IPS-18c (cell line): ENCODE measurements at regions not wholly inside any gene's neighbourhood (a gene's known extent, or its start where the extent isn't known, plus 50 kb on each side); places are given as distances from the start of the nearest gene placed in this dataset.

Experiments used
- H3K4me3 ChIP-seq: 2 replicates; pipeline ENCODE4 v1.7.0; 2013; ENCODE audit warnings: low read depth, mild to moderate bottlenecking, low read length, moderate library complexity; ENCODE audit not compliant: insufficient read depth
- H3K9me3 ChIP-seq: one replicate; pipeline ENCODE4 v1.6.1; 2013; ENCODE audit warnings: mild to moderate bottlenecking, low read length, moderate library complexity; ENCODE audit not compliant: control insufficient read depth, insufficient read depth

DNA sequence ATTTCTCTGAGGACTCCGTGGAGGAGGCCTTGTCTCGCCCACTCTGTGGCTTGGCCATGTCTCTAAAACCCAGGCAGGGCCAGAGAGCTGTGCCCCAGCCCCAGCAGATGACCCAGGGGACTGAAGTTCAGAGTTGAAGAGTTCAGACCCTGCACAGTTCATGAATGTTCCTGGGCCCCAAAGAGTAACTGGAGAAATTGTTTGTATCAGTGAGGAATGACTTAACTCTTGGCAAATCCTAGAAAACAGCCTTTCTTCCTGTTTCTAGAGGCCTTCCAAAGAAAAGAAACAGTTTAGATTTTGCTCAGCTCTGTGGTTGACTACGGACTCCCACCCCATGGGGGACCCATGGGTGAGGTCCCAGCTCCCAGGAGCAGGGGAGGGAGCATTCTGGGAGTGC is 62.1 kb upstream of the EYA2 start:
- H3K4me3 ChIP-seq: no peak overlapping the region
- no peaks in the 10 kb centered on the region for H3K9me3 ChIP-seq

DNA sequence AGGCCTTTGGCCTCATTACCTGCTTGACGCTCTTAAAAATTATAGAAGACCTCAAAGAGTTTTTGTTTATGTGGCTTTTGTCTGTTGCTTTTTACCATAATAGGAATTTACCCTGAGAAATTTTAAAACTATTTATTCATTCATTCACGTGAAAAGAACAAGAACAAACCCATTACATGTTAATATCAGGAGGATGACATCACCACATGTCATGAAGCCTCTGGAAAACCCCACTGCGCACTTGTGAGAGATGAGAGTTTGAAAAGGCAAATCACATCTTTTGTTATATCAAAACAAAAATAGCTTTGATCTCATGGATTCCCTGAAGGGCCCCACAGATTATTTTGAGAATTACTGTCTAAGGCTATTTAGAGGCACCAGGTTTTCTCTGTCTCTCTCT is 61.3 kb upstream of the EYA2 start:
- Histone ChIP-seq H3K4me3 (no peak overlapping the region), H3K9me3 (no peaks in the 10 kb centered on the region)

DNA sequence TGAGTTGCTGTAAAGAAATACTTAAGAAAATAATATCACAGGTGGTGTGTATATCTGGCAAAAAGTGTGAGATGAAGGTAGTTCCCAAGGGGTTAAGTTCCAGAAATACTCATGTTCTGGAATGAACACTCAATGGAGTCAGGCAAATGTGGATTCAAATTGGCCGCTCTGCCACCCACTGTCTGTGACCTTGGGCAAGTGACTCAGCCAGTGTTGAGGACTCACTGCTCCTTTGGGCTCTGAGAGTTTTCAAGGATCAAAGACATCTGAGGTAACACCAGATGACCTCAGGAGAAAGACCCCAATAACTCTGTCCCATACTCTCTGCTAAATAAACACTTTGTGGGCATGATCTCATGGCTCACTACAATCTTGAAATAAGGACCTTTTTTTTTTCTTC is 59.2 kb upstream of the EYA2 start:
- Histone ChIP-seq H3K9me3 (no peaks in the 10 kb centered on the region), H3K4me3 (no peak overlapping the region)

DNA sequence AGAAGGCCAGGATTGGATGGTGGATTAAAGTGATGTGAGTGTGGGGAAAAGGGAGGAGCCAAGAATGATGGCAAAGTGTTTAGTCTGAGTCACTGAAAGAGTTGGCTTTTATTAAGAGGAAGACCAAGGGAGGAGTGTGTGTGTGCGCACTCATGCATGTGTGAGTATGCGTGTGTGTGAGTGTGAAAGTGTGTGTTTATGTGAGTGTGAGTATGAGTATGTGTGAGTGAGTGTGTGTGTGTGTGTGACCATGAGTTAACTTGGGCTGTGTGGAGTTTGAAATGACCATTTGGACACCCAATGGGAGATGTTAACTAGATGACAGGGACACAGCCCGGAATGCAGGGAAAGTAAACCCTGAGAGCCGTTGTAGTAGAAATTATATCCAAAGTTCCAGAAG is 57.6 kb upstream of the EYA2 start:
- Histone ChIP-seq H3K9me3 (no peaks in the 10 kb centered on the region), H3K4me3 (no peak overlapping the region)

DNA sequence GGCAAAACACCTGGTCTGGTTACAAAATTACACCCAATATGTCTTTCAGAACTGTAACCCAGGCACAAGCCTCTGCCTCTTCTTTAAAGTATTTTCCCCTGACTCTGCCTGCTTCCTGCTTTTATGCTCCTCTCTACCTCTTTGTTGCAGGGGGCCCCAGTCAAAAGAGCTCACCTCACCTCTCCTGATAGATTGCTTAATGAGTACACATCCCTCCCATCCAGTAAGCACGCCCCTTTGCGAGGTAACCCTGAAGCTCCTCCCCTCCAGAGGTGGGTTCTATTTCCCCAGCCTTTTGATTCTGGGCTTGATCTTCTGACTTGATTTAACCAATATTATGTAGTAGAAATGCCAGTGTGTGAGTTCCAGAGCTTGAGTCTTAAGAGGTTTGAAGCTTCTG is 56.6 kb upstream of the EYA2 start:
- Histone ChIP-seq H3K9me3 (no peaks in the 10 kb centered on the region), H3K4me3 (no peak overlapping the region)

DNA sequence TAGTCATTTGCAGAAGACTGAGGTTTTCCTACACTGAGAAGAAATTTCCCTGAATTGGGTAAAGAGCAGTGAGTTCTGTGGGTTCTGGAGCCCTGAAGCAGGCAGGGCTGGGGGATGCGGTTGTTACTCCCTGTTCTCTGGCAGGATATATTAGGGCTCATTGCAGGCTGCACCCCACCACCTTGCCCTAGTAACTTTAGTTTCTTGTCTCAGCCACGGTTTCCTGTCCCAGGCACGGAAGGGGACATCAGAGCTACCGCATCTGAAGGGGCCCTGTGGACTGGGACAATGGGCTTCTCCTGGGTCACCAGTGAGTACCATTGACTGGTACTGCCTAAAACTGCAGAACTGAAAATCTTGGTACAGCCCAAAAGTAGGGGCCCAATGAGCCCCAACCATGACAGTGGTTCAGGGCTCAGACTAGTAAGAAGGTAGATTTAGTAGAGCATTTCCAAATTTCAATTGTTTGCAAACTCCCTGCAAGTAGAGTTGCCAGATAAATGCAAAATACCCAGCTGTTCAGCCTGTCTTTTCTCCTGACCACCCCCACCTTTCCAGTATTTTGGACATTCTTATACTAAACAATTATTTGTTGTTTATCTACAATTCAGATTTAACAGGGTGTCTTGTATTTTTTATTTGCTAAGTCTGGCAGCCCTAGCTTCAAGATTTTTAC is 54.5 kb upstream of the EYA2 start:
- Histone ChIP-seq H3K4me3 (no peak overlapping the region), H3K9me3 (no peaks in the 10 kb centered on the region)
